ENCODE measurements at regions not wholly inside any gene's neighbourhood (a gene's known extent, or its start where the extent isn't known, plus 50 kb on each side); places are given as distances from the start of the nearest gene placed in this dataset.

- H3K4me1 ChIP-seq (ENCODE audit: control insufficient read depth in 4 of 4, insufficient read depth in 4 of 4, low read length in 3 of 4): no peaks in the 10 kb centered on the region
- no peak overlapping the region for H3K9ac ChIP-seq (ENCODE audit: low read depth in 1 of 2, low read length in 2 of 2)
- H3K27me3 ChIP-seq (ENCODE audit: control insufficient read depth in 4 of 4, insufficient read depth in 4 of 4, low read length in 3 of 4): no peaks in the 10 kb centered on the region
- no peaks in the 10 kb centered on the region for H3K9me3 ChIP-seq (ENCODE audit: control insufficient read depth in 4 of 4, low read length in 3 of 4)
- TF ChIP-seq TAF1 (conservative IDR thresholded peaks at IDR 0.05): no peak
- TF ChIP-seq RAD21 (IDR thresholded peaks at IDR 0.05): no peak
- TF ChIP-seq RXRA (IDR thresholded peaks at IDR 0.05): no peak
- no peak for TF ChIP-seq FOXA2 (IDR thresholded peaks at IDR 0.05)
- TF ChIP-seq, protein P1, sequence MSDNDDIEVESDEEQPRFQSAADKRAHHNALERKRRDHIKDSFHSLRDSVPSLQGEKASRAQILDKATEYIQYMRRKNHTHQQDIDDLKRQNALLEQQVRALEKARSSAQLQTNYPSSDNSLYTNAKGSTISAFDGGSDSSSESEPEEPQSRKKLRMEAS (IDR thresholded peaks at IDR 0.05): no peak
- TF ChIP-seq EGR1 (IDR thresholded peaks at IDR 0.05; ENCODE audit: low read depth in 2 of 2): no peak
- TF ChIP-seq JUND (IDR thresholded peaks at IDR 0.05): no peak
- TF ChIP-seq, protein P2, sequence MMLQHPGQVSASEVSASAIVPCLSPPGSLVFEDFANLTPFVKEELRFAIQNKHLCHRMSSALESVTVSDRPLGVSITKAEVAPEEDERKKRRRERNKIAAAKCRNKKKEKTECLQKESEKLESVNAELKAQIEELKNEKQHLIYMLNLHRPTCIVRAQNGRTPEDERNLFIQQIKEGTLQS (IDR thresholded peaks at IDR 0.05): no peak
- no peak for TF ChIP-seq NR2F2 (IDR thresholded peaks at IDR 0.05)
- TF ChIP-seq HNF4A (conservative IDR thresholded peaks at IDR 0.05): no peak
- TF ChIP-seq, protein P3, sequence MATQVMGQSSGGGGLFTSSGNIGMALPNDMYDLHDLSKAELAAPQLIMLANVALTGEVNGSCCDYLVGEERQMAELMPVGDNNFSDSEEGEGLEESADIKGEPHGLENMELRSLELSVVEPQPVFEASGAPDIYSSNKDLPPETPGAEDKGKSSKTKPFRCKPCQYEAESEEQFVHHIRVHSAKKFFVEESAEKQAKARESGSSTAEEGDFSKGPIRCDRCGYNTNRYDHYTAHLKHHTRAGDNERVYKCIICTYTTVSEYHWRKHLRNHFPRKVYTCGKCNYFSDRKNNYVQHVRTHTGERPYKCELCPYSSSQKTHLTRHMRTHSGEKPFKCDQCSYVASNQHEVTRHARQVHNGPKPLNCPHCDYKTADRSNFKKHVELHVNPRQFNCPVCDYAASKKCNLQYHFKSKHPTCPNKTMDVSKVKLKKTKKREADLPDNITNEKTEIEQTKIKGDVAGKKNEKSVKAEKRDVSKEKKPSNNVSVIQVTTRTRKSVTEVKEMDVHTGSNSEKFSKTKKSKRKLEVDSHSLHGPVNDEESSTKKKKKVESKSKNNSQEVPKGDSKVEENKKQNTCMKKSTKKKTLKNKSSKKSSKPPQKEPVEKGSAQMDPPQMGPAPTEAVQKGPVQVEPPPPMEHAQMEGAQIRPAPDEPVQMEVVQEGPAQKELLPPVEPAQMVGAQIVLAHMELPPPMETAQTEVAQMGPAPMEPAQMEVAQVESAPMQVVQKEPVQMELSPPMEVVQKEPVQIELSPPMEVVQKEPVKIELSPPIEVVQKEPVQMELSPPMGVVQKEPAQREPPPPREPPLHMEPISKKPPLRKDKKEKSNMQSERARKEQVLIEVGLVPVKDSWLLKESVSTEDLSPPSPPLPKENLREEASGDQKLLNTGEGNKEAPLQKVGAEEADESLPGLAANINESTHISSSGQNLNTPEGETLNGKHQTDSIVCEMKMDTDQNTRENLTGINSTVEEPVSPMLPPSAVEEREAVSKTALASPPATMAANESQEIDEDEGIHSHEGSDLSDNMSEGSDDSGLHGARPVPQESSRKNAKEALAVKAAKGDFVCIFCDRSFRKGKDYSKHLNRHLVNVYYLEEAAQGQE (IDR thresholded peaks at IDR 0.05): no peak
- TF ChIP-seq, protein P4, sequence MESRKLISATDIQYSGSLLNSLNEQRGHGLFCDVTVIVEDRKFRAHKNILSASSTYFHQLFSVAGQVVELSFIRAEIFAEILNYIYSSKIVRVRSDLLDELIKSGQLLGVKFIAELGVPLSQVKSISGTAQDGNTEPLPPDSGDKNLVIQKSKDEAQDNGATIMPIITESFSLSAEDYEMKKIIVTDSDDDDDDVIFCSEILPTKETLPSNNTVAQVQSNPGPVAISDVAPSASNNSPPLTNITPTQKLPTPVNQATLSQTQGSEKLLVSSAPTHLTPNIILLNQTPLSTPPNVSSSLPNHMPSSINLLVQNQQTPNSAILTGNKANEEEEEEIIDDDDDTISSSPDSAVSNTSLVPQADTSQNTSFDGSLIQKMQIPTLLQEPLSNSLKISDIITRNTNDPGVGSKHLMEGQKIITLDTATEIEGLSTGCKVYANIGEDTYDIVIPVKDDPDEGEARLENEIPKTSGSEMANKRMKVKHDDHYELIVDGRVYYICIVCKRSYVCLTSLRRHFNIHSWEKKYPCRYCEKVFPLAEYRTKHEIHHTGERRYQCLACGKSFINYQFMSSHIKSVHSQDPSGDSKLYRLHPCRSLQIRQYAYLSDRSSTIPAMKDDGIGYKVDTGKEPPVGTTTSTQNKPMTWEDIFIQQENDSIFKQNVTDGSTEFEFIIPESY (IDR thresholded peaks at IDR 0.05): no peak
- no peak for TF ChIP-seq FOXA1 (IDR thresholded peaks at IDR 0.05)
- TF ChIP-seq YY1 (IDR thresholded peaks at IDR 0.05): no peak
- TF ChIP-seq SP1 (IDR thresholded peaks at IDR 0.05): no peak
- TF ChIP-seq CTCF (IDR thresholded peaks at IDR 0.05; ENCODE audit: low read depth, low read length, missing input control): no peak
- no peak overlapping the region for H3K4me3 ChIP-seq (ENCODE audit: low read depth in 1 of 3, low read length in 3 of 3)
- H3K36me3 ChIP-seq (ENCODE audit: control insufficient read depth in 4 of 4, insufficient read depth in 3 of 4, low read depth in 1 of 4, low read length in 3 of 4): no peaks in the 10 kb centered on the region
- H3K27ac ChIP-seq (ENCODE audit: low read depth in 1 of 2, low read length in 2 of 2): no peak overlapping the region
- no peak for DNase-seq (ENCODE audit: low spot score)
Observed at GRCh38 chrX:94743478-94743877, 1069.5 kb downstream of the FAM133A start.

DNA sequence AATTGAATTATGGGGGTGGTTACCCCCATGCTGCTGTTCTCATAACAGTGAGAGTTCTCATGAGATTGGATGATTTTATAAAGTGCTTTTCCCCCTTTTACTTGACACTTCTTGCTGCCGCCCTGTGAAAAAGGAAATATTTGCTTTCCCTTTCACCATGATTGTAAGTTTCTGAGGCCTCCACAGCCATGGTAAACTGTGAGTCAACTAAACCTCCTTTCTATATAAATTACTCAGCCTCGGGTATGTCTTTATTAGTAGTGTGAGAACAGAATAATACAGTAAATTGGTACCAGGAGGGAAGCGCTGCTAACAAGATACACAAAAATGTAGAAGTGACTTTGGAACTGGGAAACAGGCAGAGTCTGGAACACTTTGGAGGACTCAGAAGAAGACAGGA, 1070.8 kb downstream of the FAM133A start:
- H3K9ac ChIP-seq (ENCODE audit: low read depth in 1 of 2, low read length in 2 of 2): no peak overlapping the region
- H3K4me1 ChIP-seq (ENCODE audit: control insufficient read depth in 4 of 4, insufficient read depth in 4 of 4, low read length in 3 of 4): no peaks in the 10 kb centered on the region
- H3K9me3 ChIP-seq (ENCODE audit: control insufficient read depth in 4 of 4, low read length in 3 of 4): no peaks in the 10 kb centered on the region
- no peak for TF ChIP-seq EGR1 (IDR thresholded peaks at IDR 0.05; ENCODE audit: low read depth in 2 of 2)
- TF ChIP-seq, protein P2 (IDR thresholded peaks at IDR 0.05): no peak
- TF ChIP-seq, protein P4 (IDR thresholded peaks at IDR 0.05): no peak
- no peak for TF ChIP-seq FOXA2 (IDR thresholded peaks at IDR 0.05)
- TF ChIP-seq, protein P3 (IDR thresholded peaks at IDR 0.05): no peak
- TF ChIP-seq SP1 (IDR thresholded peaks at IDR 0.05): no peak
- TF ChIP-seq, protein P1 (IDR thresholded peaks at IDR 0.05): no peak
- no peak for TF ChIP-seq HNF4A (conservative IDR thresholded peaks at IDR 0.05)
- H3K27me3 ChIP-seq (ENCODE audit: control insufficient read depth in 4 of 4, insufficient read depth in 4 of 4, low read length in 3 of 4): no peaks in the 10 kb centered on the region
- DNase-seq (ENCODE audit: low spot score): no peak
- 74% methylated on average over 3 of the region's 3 CpGs for WGBS
- H3K4me3 ChIP-seq (ENCODE audit: low read depth in 1 of 3, low read length in 3 of 3): no peak overlapping the region
- no peak overlapping the region for H3K27ac ChIP-seq (ENCODE audit: low read depth in 1 of 2, low read length in 2 of 2)
- no peaks in the 10 kb centered on the region for H3K36me3 ChIP-seq (ENCODE audit: control insufficient read depth in 4 of 4, insufficient read depth in 3 of 4, low read depth in 1 of 4, low read length in 3 of 4)
